ENCODE measurements at regions not wholly inside any gene's neighbourhood (a gene's known extent, or its start where the extent isn't known, plus 50 kb on each side); places are given as distances from the start of the nearest gene placed in this dataset.

DNA sequence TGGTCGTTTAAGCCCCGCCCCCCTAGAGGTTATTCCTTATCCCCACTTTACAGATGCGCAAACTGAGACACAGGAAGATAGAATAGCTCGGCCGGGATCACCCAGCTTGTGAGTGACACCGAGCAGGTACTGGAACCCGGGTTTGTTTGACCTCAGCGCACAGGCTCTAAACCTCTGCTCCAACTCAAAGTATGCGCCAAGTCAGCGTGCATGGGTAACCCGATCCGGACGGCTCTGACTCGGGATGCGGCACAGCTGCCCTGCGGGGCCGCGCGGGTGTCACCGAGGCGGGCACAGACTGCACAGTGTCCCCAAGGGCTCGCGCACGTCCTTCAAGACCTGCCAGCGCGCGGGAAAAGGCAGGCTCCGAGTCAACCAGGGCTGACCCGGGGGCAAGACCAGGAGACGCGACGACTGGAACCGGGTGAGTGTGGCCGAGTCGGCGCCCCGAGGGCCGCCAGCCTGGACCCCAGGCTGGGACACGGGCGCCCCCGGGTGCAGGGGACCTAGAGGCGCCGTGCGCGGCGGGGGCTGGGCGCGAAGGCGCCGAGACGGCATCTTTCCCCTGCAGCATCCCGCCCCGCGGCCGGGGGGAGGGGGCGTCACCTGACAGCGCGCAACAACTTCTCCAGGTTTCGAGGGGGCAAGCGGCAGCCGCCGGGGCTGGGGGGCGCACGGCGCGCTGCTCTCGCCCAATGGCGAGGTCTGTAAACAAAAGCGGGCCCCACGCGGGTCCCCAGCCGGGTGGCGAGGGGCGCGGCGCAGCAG is 101.9 kb upstream of the SOD1 start:
- no peak for TF ChIP-seq POLR2A (IDR thresholded peaks at IDR 0.05)
- TF ChIP-seq, protein P1, sequence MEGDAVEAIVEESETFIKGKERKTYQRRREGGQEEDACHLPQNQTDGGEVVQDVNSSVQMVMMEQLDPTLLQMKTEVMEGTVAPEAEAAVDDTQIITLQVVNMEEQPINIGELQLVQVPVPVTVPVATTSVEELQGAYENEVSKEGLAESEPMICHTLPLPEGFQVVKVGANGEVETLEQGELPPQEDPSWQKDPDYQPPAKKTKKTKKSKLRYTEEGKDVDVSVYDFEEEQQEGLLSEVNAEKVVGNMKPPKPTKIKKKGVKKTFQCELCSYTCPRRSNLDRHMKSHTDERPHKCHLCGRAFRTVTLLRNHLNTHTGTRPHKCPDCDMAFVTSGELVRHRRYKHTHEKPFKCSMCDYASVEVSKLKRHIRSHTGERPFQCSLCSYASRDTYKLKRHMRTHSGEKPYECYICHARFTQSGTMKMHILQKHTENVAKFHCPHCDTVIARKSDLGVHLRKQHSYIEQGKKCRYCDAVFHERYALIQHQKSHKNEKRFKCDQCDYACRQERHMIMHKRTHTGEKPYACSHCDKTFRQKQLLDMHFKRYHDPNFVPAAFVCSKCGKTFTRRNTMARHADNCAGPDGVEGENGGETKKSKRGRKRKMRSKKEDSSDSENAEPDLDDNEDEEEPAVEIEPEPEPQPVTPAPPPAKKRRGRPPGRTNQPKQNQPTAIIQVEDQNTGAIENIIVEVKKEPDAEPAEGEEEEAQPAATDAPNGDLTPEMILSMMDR (IDR thresholded peaks at IDR 0.05), result no peak
